Endothelial cell of umbilical vein (primary cell): ENCODE measurements at regions not wholly inside any gene's neighbourhood (a gene's known extent, or its start where the extent isn't known, plus 50 kb on each side); places are given as distances from the start of the nearest gene placed in this dataset.

Experiments used
- BruUV-seq: library from RNA; stranded (reverse); fragments of 400-500 nt; replicated peaks from 2 replicates; lab custom pipeline; 2021; lab: Mats Ljungman, UMichigan
- CTCF ChIA-PET: fragments of 300-600, 350-600 bp; sonication (Branson Sonifier 250); formaldehyde crosslinking; loops from one replicate; lab custom pipeline; 2021; ENCODE audit warnings: antibody characterized with exemption, inconsistent platforms; lab: Charles Lee
- POLR2A ChIA-PET: fragments of 300-600, 350-600 bp; sonication (Branson Sonifier 250); formaldehyde crosslinking; loops from one replicate; lab custom pipeline; 2021; ENCODE audit warnings: antibody characterized with exemption, inconsistent platforms; lab: Charles Lee
- DNase-seq: peaks from one replicate; pipeline ENCODE4 v3.0.0-alpha.2; 2011; ENCODE audit warnings: low read depth, low spot score
- FAIRE-seq: peaks from 2 replicates; lab custom pipeline; 2011; peaks lifted over from hg19 to GRCh38; lab: Jason Lieb, UNC
- H2AFZ ChIP-seq: 2 replicates; pipeline ENCODE4 v1.6.0; 2012; ENCODE audit warnings: low read depth, low read length, control low read depth, inconsistent platforms
- H3K27ac ChIP-seq: 2 replicates; pipeline ENCODE4 v1.5.1; 2011; ENCODE audit warnings: low read depth, mild to moderate bottlenecking, control low read depth, low read length, moderate library complexity; ENCODE audit not compliant: insufficient read depth
- H3K27me3 ChIP-seq, 2 experiments: 2 replicates each; pipeline versions ENCODE4 v1.6.0 to v1.6.1; 2011; ENCODE audit warnings: low read length in 2 of 2, mixed read lengths in 1 of 2; ENCODE audit not compliant: control insufficient read depth in 2 of 2, insufficient read depth in 2 of 2
- H3K36me3 ChIP-seq, 2 experiments: 2 replicates in 1 of 2; 3 replicates in 1 of 2; pipeline ENCODE4 v1.5.1; 2011; ENCODE audit warnings: low read length in 2 of 2, mild to moderate bottlenecking in 1 of 2, moderate library complexity in 1 of 2; ENCODE audit not compliant: control insufficient read depth in 2 of 2, insufficient read depth in 2 of 2; ENCODE audit errors: extremely low read depth in 1 of 2
- H3K4me1 ChIP-seq: 3 replicates; pipeline ENCODE4 v1.5.1; 2011; ENCODE audit warnings: mild to moderate bottlenecking, low read length; ENCODE audit not compliant: control insufficient read depth, insufficient read depth; ENCODE audit errors: extremely low read depth
- H3K4me2 ChIP-seq: 2 replicates; pipeline ENCODE4 v1.6.1; 2011; ENCODE audit warnings: low read length, control low read depth, mixed read lengths; ENCODE audit not compliant: insufficient read depth
- H3K4me3 ChIP-seq, 3 experiments: fragments of 200-600 bp in 1 of 3; sonication (generic), shearing (Covaris generic) in 1 of 3; replicated peaks in 1 of 3; 2 replicates each; pipeline ENCODE4 v1.5.1; 2011 to 2016; ENCODE audit warnings: control low read depth in 3 of 3, low read length in 3 of 3, mild to moderate bottlenecking in 2 of 3, inconsistent platforms in 1 of 3, low read depth in 1 of 3, moderate library complexity in 1 of 3; ENCODE audit not compliant: insufficient read depth in 1 of 3
- H3K79me2 ChIP-seq: 2 replicates; pipeline ENCODE4 v1.6.0; 2012; ENCODE audit warnings: low read length, inconsistent platforms; ENCODE audit not compliant: control insufficient read depth, insufficient read depth
- H3K9ac ChIP-seq: replicated peaks from 2 replicates; pipeline ENCODE3; 2011; ENCODE audit warnings: low read length, control low read depth; ENCODE audit not compliant: insufficient read depth; ENCODE audit errors: extremely low read depth
- H3K9me1 ChIP-seq: replicated peaks from 3 replicates; pipeline ENCODE4 v1.6.0; 2011; ENCODE audit warnings: mild to moderate bottlenecking, low read length; ENCODE audit not compliant: control insufficient read depth, insufficient read depth; ENCODE audit errors: extremely low read depth
- H3K9me3 ChIP-seq: replicated peaks from 2 replicates; pipeline ENCODE4 v1.5.1; 2012; ENCODE audit warnings: low read length, inconsistent platforms; ENCODE audit not compliant: control insufficient read depth, insufficient read depth
- H4K20me1 ChIP-seq: replicated peaks from 2 replicates; pipeline ENCODE3; 2011; ENCODE audit warnings: mild to moderate bottlenecking, low read length; ENCODE audit not compliant: control insufficient read depth, insufficient read depth; ENCODE audit errors: extremely low read depth
- CTCF ChIP-seq, 2 donors: IDR thresholded peaks; 1 replicate in 1 of 2; 2 replicates in 1 of 2; pipeline ENCODE4 v1.5.1; 2011; ENCODE audit warnings: low read length in 2 of 2, mild to moderate bottlenecking in 2 of 2, moderate library complexity in 2 of 2, control low read depth in 1 of 2, inconsistent platforms in 1 of 2, low read depth in 1 of 2; ENCODE audit not compliant: insufficient read depth in 1 of 2; ENCODE audit errors: extremely low read depth in 1 of 2
- EZH2 ChIP-seq: IDR thresholded peaks from 2 replicates; pipeline ENCODE4 v1.6.1; 2012; ENCODE audit warnings: borderline replicate concordance, low read depth, mild to moderate bottlenecking, moderate library complexity, low read length, inconsistent platforms; ENCODE audit not compliant: severe bottlenecking
- FOS ChIP-seq: IDR thresholded peaks from 2 replicates; pipeline ENCODE4 v1.6.1; 2011; ENCODE audit warnings: mild to moderate bottlenecking, low read length, moderate library complexity, borderline replicate concordance; ENCODE audit not compliant: insufficient read depth
- GATA2 ChIP-seq: IDR thresholded peaks from 2 replicates; pipeline ENCODE4 v1.7.0; 2011; ENCODE audit warnings: low read depth, mild to moderate bottlenecking, moderate library complexity, mixed read lengths, low read length; ENCODE audit not compliant: insufficient read length, insufficient read depth
- JUN ChIP-seq: IDR thresholded peaks from 2 replicates; pipeline ENCODE4 v1.6.1; 2011; ENCODE audit warnings: borderline replicate concordance, low read depth; ENCODE audit not compliant: insufficient read length, insufficient read depth
- MAX ChIP-seq: IDR thresholded peaks from 2 replicates; pipeline ENCODE4 v1.6.1; 2011; ENCODE audit not compliant: insufficient read depth, insufficient read length
- MYC ChIP-seq: IDR thresholded peaks from one replicate; pipeline ENCODE4 v1.6.1; 2011; ENCODE audit warnings: mild to moderate bottlenecking, low read depth, low read length
- POLR2A ChIP-seq: IDR thresholded peaks from 2 replicates; pipeline ENCODE4 v1.6.1; 2012; ENCODE audit warnings: low read depth, mild to moderate bottlenecking, control low read depth, low read length
- POLR2AphosphoS5 ChIP-seq: IDR thresholded peaks from 2 replicates; pipeline ENCODE4 v1.6.1; 2012; ENCODE audit warnings: low read depth, mild to moderate bottlenecking, control low read depth, low read length, moderate library complexity; ENCODE audit not compliant: insufficient read depth
- dilution Hi-C: fragments of 300-500 bp; cut with MboI; formaldehyde crosslinking; loops from one replicate; pipeline ENCODE4 v1.15.0; 2019; ENCODE audit warnings: low sequenced_read_pairs; ENCODE audit not compliant: extremely low pct_ligation_motif_present
- intact Hi-C: fragments of 100-400 bp; cut with micrococcal nuclease; formaldehyde crosslinking; loops from one replicate; pipeline ENCODE4 v1.10.0; 2022

- Histone ChIP-seq H3K27me3 (no peaks in the 10 kb centered on the region), H3K9me1 (no peaks in the 10 kb centered on the region), H3K36me3 (no peaks in the 10 kb centered on the region), H3K79me2 (no peaks in the 10 kb centered on the region), H3K9ac (no peak overlapping the region), H4K20me1 (no peaks in the 10 kb centered on the region), H3K9me3 (no peaks in the 10 kb centered on the region), H3K27ac (no peak overlapping the region), H2AFZ (no peak overlapping the region), H3K4me3 (no peak overlapping the region), H3K4me1 (no peaks in the 10 kb centered on the region), H3K4me2 (no peak overlapping the region)
- FAIRE-seq (no peak), DNase-seq (peak; percentile 13)
- ChIA-PET CTCF (interaction anchor here (0.7 to 4.5 kb wide), 17 partner anchors 9 to 1529 kb away, joined by 3 to 49 read pairs (median 3); no protein-coding TSS in a partner anchor), POLR2A (no interaction called here)
- dilution Hi-C loops, result no loop called here
- intact Hi-C loops, result loop anchor here (2.0 to 10.0 kb wide), 5 partner anchors 277 to 1529 kb away; partner anchors contain the start of gene SEMA3D
- no peak for TF ChIP-seq CTCF (IDR thresholded peaks at IDR 0.05; ENCODE audit: extremely low read depth in 1 of 2, insufficient read depth in 1 of 2, low read depth in 1 of 2, low read length in 2 of 2)
- no peak for TF ChIP-seq EZH2
- TF ChIP-seq MYC, result no peak
- TF ChIP-seq POLR2A, result no peak
- no peak for TF ChIP-seq MAX
- no peak for TF ChIP-seq GATA2
- no peak for TF ChIP-seq POLR2AphosphoS5
- TF ChIP-seq FOS, result no peak
- TF ChIP-seq JUN, result no peak
- BruUV-seq, result no TSS peak
Measured at GRCh38 chr7:85464042-85464651, 277.3 kb upstream of the SEMA3D start.
